HG02610 (cell line): ENCODE measurements at regions not wholly inside any gene's neighbourhood (a gene's known extent, or its start where the extent isn't known, plus 50 kb on each side); places are given as distances from the start of the nearest gene placed in this dataset.
"Not testable (repeated sequence)": the region's sequence is repeated elsewhere in the genome, so short reads cannot be mapped to it uniquely, and the experiment has no call there.

ENCODE experiments used
- ATAC-seq: cut with Tn5 transposase; IDR thresholded peaks from one replicate; pipeline ENCODE4 v1.9.1; 2021; ENCODE audit warnings: mild to moderate bottlenecking, moderate library complexity; ENCODE audit not compliant: unreplicated experiment

DNA sequence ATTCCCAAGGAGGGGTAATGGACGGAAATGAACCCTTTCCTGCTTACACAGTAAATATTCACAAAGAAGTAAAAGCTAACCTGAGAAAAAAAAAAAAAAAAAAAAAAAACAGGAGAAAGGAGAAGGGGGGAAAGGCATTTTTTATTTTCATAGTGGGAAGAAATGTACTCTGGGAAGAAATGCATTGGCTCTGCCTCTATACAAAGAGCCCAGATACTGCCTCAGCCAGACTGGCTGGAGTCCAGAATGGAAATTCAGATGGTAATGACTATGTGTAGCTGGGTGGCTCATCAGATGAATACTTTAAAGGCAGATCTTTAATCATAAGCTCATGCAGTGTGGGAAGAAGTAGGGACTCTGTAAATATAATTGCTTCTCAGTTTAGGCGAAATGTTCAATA is 124.9 kb upstream of the ZNF608 start:
- ATAC-seq, result no peak

DNA sequence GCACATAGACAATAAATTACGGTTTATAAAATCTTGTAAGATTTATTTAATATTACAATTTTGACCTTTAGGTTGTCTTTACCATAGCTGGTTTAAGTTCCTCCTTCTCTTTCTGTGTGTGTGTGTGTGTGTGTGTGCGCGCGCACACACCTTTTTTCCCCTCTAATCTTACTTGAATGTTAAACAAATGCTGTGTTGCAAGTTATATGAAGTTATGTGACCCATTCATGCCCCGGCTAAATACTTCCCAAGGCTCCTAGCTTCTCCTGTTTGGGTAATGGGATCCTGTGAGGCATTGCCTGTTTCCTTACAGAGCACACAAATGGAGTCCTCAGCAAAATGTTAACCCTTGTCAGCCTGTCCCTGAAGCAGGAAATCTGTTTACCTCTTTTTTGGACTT is 125.6 kb upstream of the ZNF608 start:
- ATAC-seq, result no peak

GRCh38 chr5:124872615-124873014 is 126.2 kb upstream of the ZNF608 start:
- ATAC-seq, result no peak

- ATAC-seq, result no peak
Measured at GRCh38 chr5:124873188-124873587, 126.7 kb upstream of the ZNF608 start.

- no peak for ATAC-seq
Measured at GRCh38 chr5:124873713-124874112, 127.3 kb upstream of the ZNF608 start.

GRCh38 chr5:124876566-124876965 is 130.1 kb upstream of the ZNF608 start:
- no peak for ATAC-seq

- ATAC-seq, result no peak
Measured at GRCh38 chr5:124876983-124877382, 130.5 kb upstream of the ZNF608 start.

DNA sequence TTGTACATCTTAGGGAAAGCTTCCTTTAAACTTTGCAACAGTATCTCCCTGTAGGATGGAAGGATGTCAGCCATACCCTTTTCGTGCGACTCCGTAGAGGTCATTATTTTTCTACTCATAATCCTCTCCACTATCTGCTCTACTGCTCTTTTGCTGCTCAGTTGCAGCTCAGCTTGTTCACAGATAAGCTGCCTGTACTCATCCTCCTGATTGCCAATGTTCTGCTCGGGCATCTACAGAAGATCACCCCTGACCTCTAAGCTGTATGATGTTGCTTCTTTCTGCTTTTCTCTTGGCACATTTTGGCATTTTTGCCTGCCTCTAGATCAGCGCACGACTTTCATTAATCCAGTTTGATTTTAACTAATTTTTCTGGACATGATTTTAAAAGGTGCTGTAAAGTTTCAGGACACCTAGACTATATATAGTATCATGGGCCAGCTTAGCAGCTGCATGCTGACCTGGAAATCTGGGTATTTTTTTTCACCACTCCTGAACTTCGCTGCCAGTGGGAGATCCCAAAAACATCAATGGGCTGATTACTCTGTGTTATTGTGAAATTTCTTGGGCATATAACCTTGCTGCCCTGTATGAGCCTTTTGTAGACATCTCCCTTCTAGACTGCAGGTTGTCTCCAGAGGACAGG is 131.2 kb upstream of the ZNF608 start:
- no peak for ATAC-seq

DNA sequence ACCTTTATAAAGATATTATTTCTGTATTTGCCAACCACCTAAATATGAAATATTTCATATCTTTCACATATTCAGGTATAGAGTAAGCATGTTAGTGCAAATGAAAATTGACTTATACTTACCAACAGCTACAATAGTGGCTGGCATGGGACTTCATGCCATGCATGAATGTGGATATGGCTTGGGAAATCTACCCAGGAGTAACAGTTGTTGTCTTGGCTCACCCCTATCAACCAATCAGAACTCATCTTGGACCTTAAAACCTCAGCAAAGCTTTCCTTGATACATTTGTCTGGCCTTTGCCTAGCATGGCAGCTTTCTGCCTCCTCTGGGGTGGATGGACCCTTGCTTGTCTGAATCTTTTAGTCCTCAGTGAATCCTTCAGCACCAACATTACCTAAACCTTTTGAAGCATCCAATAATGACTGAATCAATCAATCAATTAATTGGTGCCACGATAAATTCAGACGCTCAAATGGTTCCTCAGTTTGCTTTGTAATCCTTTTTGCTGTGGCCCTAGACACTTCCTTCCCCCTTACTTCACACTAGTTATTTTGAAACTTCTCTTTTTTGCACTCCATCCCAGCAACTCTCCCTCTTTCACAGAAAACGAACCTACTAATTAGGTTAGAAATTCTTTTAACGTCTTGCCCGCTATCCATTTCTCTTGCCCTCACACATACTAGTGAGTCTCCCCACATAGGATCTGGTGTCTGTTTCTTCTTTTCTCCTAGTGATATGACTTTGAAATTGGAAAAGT is 132.3 kb upstream of the ZNF608 start:
- no peak for ATAC-seq

GRCh38 chr5:124880903-124881697 is 134.7 kb upstream of the ZNF608 start:
- no peak for ATAC-seq

- no peak for ATAC-seq
Measured at GRCh38 chr5:124883681-124884080, 137.2 kb upstream of the ZNF608 start.

DNA sequence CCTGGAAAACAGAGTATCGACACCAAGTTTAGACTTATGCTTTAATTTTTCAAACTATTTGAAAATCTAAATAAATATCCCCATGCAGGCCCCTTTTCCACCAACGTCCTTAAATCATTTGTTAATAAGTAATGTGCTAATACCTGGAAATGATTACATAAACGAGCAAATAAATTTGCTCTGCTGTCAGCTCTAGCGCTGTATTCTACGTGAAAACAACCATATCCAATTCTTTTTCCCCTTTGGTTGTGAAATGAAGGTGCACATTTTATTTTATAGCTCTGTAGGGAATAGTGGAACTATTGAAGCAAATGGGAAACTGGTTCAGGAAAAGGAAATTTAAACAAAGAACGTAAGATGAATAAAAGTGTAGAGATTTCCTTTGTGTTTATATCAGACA is 137.7 kb upstream of the ZNF608 start:
- no peak for ATAC-seq

DNA sequence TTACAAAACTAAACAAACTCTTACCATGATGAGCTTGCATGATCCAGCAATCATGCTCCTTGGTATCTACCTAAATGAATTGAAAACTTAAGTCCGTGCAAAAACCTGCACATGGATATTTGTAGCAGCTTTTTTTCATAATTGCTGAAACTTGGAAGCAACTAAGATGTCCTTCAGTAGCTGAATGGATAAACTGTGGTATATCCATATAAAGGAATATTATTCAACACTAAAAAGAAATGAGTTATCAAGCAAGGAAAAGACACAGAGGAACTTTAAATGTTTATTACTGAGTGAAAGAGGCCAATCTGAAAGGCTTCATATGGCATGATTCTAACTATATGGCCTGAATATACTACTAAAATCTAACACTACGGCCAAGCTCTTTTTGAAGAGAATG is 139.1 kb upstream of the ZNF608 start:
- ATAC-seq, result no peak

DNA sequence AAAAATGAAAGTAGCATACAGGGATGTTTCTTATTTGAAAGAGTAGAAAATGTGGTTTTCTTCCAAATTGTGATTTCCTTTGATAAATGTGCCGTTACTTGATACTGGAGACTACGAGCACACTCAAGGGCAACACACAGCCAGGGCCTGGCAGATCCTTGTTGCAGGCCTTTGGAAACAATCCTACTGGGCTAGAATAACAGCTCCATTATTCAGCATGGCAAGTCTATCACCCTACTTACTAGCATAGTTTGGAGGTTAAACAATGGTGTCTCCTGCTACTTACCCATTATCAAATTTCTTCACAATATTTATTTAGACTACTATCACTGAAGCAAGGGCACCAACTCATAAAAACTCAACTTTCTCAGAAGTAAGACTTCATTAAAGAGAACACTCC is 140.8 kb upstream of the ZNF608 start:
- ATAC-seq, result no peak

DNA sequence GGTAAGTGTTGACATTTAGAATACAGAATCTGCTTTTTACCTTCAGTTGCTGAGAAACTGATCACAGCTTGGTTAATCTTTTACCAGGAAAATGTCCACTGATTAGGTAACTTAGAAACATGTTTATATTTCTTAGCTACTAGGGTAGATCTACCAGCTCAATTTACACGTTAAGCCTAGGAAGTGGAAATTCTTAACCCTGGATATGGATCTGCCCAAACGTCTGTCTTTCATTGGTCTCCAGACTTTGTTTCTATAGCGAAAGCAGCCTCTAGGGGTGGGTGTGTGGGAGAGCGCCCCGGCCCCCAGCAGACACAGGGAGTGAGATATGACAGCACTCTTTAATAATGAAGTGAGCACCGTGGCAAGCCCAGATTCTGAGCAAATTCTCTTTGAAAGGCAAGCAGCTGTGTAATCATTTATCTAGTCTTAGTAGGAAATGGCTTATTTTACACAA is 141.6 kb upstream of the ZNF608 start:
- ATAC-seq, result no peak

DNA sequence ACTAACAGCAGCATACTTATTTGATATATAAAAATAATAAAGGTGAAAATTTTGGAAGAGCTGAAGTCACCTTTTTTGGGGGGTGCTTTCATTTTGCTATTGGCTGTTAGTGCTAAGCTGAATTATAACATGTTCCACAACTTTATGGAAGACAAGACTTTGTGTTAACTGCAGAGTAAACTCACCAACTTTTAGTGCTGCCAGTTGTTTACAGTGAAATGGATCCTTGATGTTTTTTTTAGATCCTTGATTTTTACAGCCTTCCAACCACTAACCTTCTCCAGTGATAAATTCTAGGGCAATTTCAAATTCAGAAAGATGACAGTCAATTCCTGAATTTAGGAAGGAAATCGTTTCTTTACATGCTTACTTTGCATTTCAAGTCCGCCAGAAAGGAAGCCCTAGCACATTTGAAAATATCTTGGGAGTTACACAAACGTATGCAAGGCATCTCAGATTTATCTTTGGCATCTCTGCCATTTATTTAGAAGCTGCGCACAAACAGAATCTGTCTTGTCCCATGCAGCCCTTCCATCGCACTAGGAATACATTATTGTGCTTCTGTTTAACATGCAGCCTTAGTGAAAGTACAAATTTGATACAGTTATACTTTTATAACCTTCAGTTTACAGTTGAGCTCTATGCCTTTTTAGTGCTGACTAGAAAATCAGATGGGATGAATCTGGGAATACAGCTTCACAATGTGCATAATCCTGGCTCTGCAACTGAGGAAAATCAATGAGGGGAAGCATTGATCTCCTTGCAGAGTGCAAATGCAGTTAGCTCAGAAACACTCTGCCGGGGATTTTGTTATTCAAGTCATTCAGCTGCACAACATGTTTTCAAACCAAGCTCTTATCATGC is 142.4 kb upstream of the ZNF608 start:
- ATAC-seq, result no peak

GRCh38 chr5:124889486-124889825 is 143.0 kb upstream of the ZNF608 start:
- no peak for ATAC-seq

DNA sequence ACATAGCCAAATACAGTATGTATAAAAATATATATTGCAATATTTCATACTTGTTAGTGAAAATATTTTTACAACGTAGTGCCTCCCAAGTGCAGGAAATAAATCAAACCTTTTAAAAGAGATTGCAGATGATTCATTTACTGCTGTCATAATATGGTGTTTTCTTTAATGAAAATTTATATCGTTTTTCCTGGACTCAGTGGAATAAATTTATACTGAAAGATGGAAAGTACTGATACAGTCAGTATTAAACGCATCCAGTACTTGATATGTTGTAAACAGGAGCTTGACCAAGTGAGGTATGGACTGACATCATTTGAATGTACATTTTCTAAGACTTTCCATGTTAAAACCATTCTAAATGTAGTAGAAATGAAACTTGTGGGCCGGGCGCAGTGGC is 143.4 kb upstream of the ZNF608 start:
- ATAC-seq, result no peak

DNA sequence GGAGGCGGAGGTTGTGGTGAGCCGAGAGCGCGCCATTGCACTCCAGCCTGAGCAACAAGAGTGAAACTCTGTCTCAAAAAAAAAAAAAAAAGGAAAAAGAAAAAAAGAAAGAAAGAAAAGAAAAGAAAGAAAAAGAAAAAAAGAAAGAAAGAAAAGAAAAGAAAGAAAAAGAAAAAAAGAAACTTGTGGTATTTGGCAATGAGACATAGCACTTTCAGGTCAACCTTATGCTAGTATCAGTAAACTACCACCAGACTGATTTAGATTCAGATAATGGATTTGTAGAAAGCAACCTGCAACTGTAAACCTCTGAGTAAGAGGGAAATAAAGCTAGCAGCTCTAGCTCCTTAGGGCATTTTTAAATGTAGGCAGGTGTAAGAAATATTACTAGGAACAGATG is 144.0 kb upstream of the ZNF608 start:
- not testable (repeated sequence) for ATAC-seq

- ATAC-seq, result no peak
Measured at GRCh38 chr5:124891179-124891578, 144.7 kb upstream of the ZNF608 start.
